ENCODE measurements at regions not wholly inside any gene's neighbourhood (a gene's known extent, or its start where the extent isn't known, plus 50 kb on each side); places are given as distances from the start of the nearest gene placed in this dataset.

- TF ChIP-seq, protein P1, sequence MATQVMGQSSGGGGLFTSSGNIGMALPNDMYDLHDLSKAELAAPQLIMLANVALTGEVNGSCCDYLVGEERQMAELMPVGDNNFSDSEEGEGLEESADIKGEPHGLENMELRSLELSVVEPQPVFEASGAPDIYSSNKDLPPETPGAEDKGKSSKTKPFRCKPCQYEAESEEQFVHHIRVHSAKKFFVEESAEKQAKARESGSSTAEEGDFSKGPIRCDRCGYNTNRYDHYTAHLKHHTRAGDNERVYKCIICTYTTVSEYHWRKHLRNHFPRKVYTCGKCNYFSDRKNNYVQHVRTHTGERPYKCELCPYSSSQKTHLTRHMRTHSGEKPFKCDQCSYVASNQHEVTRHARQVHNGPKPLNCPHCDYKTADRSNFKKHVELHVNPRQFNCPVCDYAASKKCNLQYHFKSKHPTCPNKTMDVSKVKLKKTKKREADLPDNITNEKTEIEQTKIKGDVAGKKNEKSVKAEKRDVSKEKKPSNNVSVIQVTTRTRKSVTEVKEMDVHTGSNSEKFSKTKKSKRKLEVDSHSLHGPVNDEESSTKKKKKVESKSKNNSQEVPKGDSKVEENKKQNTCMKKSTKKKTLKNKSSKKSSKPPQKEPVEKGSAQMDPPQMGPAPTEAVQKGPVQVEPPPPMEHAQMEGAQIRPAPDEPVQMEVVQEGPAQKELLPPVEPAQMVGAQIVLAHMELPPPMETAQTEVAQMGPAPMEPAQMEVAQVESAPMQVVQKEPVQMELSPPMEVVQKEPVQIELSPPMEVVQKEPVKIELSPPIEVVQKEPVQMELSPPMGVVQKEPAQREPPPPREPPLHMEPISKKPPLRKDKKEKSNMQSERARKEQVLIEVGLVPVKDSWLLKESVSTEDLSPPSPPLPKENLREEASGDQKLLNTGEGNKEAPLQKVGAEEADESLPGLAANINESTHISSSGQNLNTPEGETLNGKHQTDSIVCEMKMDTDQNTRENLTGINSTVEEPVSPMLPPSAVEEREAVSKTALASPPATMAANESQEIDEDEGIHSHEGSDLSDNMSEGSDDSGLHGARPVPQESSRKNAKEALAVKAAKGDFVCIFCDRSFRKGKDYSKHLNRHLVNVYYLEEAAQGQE (IDR thresholded peaks at IDR 0.05; ENCODE audit: low read depth), result no peak
- TF ChIP-seq TAF1 (IDR thresholded peaks at IDR 0.05; ENCODE audit: low read depth) (no peak), EGR1 (IDR thresholded peaks at IDR 0.05) (no peak)
These were observed 1505.1 kb upstream of the SLC10A2 start for GRCh38 chr13:104571161-104571892.
